COLO829 (cell line): ENCODE measurements at regions not wholly inside any gene's neighbourhood (a gene's known extent, or its start where the extent isn't known, plus 50 kb on each side); places are given as distances from the start of the nearest gene placed in this dataset.
"Not testable (repeated sequence)": the region's sequence is repeated elsewhere in the genome, so short reads cannot be mapped to it uniquely, and the experiment has no call there.

Source experiments
- DNase-seq: peaks from one replicate; pipeline ENCODE4 v3.0.0; 2012; ENCODE audit warnings: low spot score

DNA sequence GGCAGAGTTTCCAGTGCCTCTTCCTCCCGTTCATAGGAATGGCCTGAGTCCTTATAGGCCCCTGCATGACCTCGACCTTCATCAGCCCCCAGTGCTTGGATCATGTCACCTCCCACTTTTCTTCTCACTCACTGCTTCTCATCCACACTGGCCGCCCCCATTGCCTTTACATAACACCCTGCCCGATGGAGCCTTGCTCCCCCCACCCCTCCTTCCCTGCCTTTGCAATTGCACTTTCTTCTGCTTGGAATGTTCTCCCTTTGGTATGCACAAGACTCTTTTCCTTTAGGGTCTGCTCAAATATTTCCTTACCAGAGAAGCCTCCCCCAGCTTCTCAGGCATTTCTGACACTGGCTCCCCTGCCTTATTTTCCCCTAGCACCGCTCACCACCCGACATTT lies 125.2 kb upstream of the KCNJ6 start:
- no peak for DNase-seq

DNA sequence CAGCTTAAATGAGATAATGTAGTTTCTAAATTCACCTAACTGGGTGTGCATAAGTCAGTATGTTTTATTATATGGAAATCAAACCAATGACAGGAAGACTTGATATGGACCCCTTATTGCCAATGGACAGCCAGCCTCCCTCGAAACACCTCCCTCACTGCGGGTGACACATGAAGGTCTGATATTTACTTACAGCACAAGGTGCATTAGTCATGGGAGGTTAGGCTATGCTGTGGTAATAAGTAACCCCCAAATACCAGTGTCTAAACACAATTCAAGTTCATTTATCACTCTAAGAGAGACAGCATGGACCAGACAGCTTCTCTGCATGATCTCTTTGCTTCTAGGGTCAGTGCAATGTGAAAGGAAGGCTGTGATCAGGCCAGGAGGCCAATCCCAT lies 126.0 kb upstream of the KCNJ6 start:
- no peak for DNase-seq

DNA sequence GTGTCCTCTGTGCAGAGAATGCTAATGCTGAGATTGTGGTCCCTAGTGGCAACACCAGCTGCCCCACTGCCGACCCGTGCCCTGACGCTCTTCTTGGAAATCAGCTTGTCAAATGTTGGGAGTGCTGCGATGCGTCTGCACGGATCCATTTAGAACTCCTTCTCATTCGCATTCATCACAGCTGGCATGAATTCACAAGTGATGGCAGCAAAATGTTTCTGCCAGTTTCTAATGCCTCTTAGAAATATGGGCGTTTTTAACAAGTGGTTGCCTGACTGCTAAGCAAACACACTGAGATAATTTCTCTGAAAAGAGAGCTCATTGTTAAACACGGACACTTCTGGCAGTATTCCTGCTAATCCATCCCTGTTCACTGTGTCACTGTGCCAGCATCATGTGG lies 131.9 kb upstream of the KCNJ6 start:
- DNase-seq = peak; percentile 19

DNA sequence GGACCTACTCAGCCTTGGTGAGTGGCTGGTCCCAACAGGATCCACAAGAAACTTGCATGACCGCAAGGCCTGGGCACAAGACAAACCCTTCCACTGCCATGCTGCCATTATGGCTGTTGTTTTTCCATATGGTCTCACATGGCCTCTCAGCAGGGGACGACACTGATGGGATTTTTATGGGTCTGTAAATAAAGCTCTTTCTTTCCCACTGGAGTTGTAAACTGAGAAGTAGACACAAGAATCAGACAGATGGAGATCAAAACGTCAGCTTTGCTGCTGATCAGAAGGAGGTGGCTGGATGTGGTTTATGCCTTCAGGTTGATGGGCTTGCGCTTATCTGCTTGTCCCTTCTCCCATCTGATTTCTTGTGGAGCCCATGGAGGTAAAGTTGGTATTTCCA lies 138.1 kb upstream of the KCNJ6 start:
- no peak for DNase-seq

DNA sequence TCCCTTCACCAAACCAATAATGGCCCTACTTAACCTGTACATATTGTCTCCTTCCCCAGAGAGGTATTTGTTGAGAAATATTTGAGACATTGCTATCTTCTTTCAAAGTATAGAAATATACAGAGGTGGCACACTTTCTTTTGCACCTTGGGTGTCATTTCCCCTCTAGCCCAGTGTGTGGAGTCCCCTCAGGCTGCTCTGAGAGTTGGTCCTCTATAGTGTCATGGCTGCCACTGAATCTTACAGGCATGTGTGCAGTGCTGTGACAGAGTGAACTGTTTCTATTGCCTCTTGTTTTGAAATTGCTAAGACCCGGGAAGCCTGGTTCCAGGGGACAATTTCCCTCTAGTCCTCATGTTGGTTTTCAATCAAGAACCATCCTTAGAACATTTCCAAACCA lies 140.2 kb upstream of the KCNJ6 start:
- no peak for DNase-seq

DNA sequence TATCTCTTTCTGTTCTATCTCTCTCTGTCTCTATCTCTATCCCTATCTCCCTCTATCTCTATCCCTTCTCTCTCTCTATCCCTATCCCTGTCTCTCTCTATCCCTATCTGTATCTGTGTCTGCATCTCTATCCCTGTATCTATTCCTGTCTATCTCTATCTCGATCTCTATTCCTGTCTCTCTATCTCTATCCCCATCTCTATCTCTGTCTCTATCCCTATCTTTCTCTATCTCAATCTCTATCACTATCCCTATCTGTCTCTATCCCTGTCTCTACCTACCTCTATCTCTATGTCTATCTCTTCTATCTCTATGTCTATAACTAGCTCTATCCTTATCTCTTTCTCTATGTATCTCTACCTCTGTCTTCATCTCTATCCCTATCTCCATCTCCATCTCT lies 141.4 kb upstream of the KCNJ6 start:
- no peak for DNase-seq

GRCh38 chr21:38060533-38060932 lies 144.3 kb upstream of the KCNJ6 start:
- DNase-seq = no peak

DNA sequence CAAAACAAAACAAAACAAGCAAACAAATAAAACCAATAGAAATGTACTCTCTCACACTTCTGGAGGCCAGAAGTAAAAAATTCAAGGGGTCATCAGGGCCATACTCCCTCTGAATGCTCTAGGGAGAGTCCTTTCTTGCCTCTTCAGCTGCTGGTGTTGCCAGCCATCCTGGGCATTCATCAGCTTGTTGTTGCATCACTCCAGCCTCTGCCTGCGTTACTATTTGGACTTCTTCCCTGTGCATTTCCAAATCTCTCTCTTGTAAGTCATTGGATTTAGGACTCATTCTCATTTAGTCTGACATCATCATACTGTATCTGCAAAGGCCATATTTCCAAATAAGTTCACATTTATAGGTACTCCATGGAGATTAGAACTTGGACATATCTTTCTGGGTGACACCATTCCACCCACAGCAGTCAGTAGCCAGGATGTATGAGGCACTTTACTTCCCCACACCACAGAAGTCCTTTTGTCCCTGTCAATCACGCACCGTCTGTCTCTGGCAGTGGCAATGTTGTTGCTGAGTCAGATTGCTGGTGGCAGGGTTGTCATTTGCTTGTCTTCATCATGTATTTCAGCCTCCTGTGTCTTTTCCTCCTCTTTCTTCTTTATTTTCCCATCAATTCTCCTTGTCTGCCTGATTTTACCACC lies 151.0 kb upstream of the KCNJ6 start:
- DNase-seq = no peak

DNA sequence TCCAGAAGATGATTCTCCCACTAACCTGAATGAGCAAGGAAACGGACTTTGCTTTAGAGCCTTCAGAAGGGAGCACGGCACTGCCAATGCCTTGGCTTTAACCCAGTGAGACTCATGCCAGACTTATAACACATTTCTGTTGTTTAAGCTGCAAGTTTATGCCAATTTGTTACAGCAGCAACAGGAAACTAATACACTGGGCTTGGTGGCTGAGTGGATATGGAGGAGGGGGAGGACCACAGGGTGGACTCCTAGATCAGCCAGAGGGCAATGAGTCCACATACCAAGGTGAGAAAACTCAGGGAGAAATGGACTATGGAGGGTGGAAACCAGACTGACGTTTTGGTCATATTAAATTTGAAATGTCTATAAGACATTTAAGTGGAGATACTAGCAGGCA lies 156.2 kb upstream of the KCNJ6 start:
- no peak for DNase-seq

- DNase-seq = no peak
Observed at GRCh38 chr21:38075833-38076587, 159.8 kb upstream of the KCNJ6 start.

DNA sequence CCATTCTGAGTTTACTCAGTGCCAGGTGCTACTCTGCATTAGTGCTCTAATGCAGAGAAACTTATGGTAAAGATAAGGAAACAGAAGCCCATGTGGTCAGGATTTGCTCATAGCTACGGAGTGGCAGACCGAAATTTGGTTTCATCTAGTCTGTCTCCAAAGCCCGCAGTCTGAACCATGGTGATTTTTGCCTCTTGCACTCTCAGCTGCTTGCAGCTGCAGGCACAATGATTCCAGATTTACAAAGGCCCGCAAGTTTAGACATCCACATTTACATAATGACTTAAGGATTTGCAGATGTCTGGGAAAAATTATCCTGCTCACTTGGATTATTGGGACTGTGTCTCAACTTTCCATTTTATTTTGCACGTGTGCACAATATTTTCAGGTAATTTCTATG lies 161.3 kb upstream of the KCNJ6 start:
- no peak for DNase-seq

GRCh38 chr21:38080888-38081287 lies 164.6 kb upstream of the KCNJ6 start:
- no peak for DNase-seq

DNA sequence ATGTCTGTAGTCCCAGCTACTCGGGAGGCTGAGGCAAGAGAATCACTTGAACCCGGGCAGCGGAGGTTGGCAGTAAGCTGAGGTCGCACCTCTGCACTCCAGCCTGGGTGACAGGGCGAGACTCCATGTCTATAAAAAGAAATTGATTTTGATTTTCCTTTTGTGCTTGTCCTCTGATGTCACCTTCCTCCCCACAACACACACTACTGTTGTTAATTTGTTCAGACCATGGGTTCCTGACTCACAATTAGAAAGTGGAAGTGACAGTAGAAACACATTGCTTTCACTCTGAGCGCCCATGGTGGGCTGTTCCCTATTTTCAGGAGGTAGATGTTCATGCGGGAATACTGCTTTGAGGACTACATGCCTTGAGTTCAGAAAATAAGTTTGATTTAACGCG lies 165.5 kb upstream of the KCNJ6 start:
- DNase-seq = no peak

DNA sequence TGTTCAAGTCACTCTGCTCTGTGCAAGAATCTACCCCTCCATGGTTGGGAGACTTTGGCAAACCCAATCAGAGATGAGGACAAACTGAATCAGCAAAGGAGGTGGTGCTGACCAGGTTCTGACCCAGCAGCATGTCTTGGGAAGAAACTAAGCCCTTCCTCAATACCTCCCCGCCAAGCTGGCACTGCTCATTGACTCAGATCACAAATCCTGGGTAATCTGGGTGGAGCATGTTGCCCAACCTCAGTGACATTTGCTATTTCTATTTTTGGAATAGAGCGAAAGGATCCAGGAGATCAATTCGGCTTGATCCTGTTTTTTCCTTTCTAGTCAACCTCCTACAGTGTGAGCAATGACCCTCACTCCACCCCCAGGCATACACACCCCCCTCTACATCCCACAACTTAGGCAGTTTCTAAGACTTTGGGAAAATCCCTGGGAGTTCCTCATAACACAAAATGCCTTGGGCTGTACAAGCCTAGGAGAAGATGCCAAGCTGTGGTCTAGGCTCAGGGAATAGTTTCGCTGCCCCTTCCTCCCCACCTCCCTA lies 166.8 kb upstream of the KCNJ6 start:
- peak; percentile 6 for DNase-seq

DNA sequence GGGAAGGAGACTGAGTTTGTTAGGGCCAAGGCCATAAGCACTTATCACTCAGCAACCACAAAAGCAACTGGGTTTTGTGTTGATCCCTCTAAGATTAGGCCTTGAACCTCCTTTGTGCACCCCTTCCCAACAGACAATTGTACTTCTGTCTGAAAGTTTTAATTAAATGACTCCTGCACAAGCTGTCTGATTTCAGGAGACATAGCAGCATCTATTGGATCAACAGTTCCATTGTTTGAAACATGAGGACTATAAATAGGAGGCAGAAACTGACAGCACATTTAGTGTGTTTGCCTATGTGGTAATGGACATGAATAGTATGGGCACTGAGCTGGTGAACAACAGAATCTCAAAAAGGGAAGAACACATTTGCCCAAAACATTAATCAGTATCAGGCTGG lies 167.3 kb upstream of the KCNJ6 start:
- DNase-seq = peak; percentile 62

DNA sequence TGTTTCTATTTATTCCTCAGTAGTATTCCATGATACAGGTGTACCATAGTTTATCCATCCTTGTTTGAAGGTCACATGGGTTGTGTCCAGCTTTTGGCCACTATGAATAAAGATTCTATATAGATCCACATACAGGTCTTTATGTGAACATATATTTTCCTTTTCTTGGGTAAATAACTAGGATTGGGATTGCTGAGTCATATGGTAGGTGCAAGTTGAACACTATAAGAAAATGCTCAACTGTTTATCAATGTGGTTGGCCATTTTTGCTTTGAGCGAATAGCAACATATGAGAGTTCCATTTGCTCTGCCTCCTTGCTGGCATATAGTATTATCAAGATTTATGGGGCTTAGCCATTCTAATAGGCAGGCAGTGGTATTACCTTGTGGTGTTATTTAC lies 170.2 kb upstream of the KCNJ15 start:
- DNase-seq = no peak

- DNase-seq = no peak
Observed at GRCh38 chr21:38088916-38089762, 167.7 kb upstream of the KCNJ15 start.

DNA sequence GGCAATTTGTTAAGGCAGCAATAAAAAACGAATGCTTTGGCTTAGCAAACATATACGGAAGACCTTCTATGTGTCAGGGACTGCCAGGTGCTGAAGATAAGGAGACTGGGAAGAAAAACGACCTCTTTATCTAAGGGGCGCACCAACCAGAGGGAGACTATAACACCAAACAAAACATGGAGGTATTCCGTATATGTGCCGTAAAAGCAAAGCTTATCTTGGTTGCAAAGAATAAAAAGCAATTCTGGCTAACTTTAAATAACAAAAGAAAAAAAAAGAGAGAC lies 167.1 kb upstream of the KCNJ15 start:
- no peak for DNase-seq

DNA sequence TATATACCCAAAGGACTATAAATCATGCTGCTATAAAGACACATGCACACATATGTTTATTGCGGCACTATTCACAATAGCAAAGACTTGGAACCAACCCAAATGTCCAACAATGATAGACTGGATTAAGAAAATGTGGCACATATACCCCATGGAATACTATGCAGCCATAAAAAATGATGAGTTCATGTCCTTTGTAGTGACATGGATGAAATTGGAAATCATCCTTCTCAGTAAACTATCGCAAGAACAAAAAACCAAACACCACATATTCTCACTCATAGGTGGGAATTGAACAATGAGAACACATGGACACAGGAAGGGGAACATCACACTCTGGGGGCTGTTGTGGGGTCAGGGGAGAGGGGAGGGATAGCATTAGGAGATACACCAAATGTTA lies 165.7 kb upstream of the KCNJ15 start:
- not testable (repeated sequence) for DNase-seq

GRCh38 chr21:38092051-38092450 lies 164.7 kb upstream of the KCNJ15 start:
- no peak for DNase-seq

GRCh38 chr21:38095220-38095619 lies 161.6 kb upstream of the KCNJ15 start:
- no peak for DNase-seq

- no peak for DNase-seq
Observed at GRCh38 chr21:38097789-38098188, 159.0 kb upstream of the KCNJ15 start.

GRCh38 chr21:38112219-38112789 lies 144.5 kb upstream of the KCNJ15 start:
- DNase-seq = no peak
